Posterior cingulate gyrus (tissue), 11 donors: ENCODE measurements at regions not wholly inside any gene's neighbourhood (a gene's known extent, or its start where the extent isn't known, plus 50 kb on each side); places are given as distances from the start of the nearest gene placed in this dataset.
"Not testable (repeated sequence)": the region's sequence is repeated elsewhere in the genome, so short reads cannot be mapped to it uniquely, and the experiment has no call there.

Source experiments
- DNase-seq, 10 donors: peaks; one replicate each; pipeline versions ENCODE4 v3.0.0 to v3.0.0-alpha.2; 2020 to 2021; ENCODE audit warnings: mixed read lengths in 3 of 10
- intact Hi-C: fragments of 100-400 bp; cut with DNase I; formaldehyde crosslinking; loops from one replicate; pipeline ENCODE4 v1.15.1; 2023

DNA sequence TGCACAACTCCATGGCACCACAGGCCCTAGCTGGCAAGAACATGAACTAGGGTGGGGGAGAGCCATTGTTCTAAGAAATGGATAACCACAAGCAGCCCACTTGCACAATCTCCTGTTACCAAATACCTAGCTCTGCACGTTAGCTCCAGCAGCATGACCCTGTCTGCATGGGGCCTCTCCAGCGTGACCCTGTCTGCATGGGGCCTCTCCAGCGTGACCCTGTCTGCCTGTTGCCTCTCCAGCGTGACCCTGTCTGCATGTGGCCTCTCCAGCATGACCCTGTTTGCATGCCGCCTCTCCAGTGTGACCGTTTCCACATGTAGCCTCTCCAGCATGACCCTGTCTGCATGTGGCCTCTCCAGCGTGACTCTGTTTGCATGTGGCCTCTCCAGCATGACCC lies 356.7 kb downstream of the CNTNAP3B start:
- intact Hi-C loops: not testable (repeated sequence)
- DNase-seq: peak in 1 of 10 donors; percentile 52

DNA sequence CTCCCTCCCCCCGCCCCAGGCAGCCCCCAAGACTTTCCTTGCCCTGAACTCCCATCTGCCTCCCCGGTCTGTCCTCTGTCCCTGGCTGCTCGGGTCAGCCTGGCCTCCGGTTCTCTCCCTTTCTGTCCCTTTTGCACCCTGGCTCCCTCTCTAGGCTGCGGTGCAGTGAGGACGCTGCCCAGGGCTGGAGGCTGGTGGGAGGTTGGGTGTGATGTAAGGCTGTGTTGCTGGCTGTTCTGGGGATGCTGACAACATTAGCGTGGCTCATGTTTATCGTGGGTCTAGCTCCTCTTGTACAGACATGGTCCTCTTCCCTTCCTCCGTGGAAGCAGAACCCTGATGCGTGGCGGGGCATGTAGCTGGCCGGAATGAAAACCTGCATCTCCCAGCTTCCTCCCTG lies 357.5 kb downstream of the CNTNAP3B start:
- DNase-seq, intact Hi-C loops: not testable (repeated sequence)

DNA sequence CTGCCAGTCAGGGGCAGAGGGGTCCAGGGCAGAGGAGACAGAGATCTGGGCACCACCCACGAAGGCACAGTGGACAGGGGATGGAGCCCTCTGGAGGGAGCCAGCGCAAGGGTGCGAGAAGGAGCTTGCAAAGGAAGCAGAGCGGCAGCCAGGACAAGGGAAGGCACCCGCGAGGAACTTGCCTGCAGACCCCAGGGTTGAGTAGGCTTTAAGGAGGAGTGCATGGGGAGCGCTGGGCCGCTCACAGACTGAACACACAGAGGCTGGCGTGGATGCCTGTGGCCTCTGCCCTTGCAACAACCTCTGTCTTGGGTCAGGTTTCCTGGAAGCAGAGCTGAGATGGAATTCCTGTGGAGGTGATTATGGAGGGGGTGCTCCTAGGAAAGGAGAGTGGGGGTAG lies 374.4 kb downstream of the CNTNAP3B start:
- intact Hi-C loops: not testable (repeated sequence)
- DNase-seq: peak in 2 of 10 donors; percentile 48 to 53

DNA sequence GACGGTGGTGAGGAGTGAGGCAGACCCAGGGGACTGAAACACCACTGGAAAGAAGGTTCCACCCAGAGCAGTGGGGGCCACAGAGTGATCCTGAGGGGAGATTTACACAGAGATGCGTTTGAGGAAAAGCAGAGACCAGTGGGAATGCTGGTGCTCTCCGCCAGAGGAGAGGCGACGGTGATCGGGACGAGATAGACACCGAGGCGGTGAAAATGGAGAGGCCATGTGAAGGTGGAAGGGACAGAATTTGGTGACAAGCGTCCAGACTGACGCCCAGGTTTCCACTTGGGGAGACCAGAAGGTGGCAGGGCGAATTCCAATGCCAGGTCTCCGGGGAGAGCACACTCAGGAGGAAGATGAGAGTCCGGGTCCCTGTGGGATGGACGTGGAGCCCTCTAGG lies 374.8 kb downstream of the CNTNAP3B start:
- intact Hi-C loops: not testable (repeated sequence)
- peak in 2 of 10 donors; percentile 48 to 52 for DNase-seq

DNA sequence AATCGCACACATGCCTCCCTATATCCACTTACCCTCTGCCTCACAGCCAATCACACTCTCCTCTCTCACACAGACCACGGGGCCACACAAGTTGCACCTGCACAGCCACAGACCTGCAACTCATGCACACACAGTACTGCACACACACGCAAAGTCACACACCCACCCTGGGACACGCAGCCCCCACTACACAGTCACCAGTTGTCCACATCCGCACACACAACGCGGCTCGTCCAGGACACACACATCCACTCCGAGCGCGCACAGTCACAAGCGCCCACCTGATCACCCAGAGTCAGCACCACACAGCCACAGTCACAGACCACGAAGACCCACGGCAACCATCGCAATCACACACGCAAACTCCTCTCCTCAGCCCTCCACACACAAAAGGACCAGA lies 387.3 kb downstream of the CNTNAP3B start:
- DNase-seq: peak in 1 of 10 donors; percentile 24
- intact Hi-C loops: not testable (repeated sequence)

DNA sequence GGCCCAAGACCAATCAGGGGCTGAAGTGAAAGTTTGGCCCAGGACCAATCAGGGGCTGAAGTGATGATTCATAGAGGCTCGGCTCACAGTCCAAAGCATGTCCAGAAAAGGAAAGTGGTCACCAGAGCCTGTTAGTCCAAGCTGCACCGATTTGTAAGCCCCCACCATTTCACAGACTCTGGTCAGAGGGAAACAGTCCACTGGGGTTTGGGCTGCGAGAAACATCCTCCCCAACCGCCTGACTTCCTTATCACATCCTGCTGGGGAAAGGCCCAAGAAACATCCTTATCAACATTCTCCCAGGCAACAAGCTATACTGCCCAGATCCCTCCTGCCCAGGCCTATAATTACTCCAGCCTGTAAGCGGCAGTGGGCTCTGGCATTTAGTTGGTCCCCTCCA lies 388.1 kb downstream of the CNTNAP3B start:
- intact Hi-C loops: not testable (repeated sequence)
- DNase-seq: peak in 3 of 10 donors; percentile 15 to 49 (median 32)

DNA sequence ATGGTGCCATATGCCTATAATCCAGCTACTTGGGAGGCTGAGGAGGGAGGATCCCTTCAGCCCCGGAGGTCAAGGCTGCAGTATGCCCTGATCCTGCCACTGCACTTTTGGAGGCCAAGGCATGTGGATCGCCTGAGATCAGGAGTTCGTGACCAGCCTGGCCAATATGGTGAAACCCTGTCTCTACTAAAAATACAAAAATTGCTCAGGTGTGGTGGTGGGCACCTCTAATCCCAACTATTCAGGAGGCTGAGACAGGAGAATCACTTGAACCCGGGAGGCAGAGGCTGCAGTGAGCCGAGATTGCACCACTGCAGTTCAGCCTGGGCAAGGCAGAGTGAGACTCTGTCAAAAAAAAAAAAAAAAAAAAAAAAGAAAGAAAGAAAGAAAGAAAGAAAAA lies 390.5 kb downstream of the CNTNAP3B start:
- intact Hi-C loops: not testable (repeated sequence)
- peak in 2 of 10 donors; percentile 52 to 55 for DNase-seq

DNA sequence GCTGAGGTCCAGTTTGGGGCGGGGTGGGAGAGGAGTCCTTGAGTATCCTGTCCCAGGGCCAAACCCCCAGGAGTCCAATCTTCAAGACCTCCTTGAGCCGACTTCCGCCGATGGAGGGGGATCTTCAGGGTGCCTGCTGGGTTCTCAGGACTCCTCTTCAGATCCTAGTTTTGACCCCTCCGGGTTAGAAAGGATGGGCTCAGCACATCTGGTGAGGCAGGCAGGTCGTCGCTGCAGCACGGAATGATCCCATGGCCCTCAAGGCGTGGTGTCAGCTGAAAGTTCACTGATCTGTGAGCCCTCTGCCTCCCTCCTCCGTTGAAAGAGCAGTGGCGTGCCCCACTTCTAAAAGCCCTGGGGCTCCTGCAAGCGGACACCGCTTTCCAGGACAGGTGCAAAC lies 430.0 kb downstream of the CNTNAP3B start:
- intact Hi-C loops: not testable (repeated sequence)
- DNase-seq: peak in 2 of 10 donors; percentile 25 to 84

DNA sequence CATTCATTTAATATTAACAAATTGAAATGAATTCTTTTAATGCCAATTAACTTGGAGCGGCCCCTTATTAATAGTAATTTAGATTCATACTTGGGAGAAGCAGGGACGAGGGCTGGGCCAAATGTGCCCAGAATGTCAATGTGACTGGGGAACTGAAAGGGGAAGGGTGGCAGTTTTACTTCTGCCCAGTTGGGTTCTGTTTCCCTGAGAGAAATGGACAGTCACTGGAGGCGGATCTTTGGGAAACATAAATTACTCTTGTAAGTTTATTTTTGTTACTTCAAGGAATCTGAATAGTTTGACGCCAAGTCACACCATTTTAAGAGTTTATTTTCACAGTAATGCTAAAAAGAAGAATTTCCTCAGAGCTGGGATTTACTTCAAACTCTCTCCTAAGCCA lies 432.1 kb downstream of the CNTNAP3B start:
- intact Hi-C loops, DNase-seq: not testable (repeated sequence)

DNA sequence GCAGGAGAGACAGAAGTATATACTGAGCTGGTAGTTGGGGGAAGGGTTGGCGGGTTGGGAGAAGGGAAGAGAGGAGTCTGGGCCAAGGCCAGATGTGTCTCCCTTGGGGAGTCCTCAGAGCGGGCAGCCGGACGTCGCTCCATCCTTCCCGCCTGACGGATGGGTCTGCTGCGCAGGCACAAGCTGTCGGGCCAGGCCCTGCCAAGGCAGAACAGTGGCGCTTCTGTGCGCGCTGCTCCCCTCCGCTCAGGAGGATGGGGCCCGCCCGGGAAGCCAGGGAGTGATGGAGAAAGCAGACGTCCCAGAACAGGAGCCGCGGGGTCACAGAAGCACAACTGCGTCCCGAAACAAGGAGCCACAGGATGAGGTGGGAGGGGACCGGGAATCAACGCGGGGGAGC lies 449.9 kb downstream of the CNTNAP3B start:
- peak in 3 of 10 donors; percentile 16 to 62 (median 50) for DNase-seq

DNA sequence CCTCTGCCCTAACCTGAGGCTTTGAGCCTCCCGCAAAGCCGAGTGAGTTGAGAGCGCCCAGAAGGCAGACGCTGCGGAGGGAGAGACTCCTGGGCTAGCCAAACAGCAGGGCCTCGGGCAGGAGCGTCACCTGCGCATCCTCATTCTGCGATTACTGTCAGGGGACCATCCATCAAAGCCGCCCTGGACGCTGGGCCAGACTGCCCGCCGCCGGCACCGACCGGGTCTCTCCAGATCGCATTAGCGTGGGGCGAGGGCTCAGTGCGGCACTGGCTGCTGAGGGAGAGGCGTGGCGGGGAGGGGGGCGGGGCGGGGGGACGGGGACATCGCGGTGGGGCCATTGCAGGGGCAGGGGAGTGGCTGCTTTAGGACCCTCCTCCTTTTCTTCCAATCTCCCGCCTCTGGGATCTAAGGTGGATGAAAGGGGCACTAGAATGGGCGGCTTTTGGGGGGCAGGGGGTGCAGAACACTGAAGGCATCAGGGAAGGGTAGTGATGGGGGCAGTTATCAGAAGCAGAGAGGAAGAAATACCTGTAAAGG lies 465.7 kb downstream of the CNTNAP3B start:
- DNase-seq: peak in 2 of 10 donors; percentile 57 to 77
- intact Hi-C loops: not testable (repeated sequence)

More for the DNA sequence above, 449.9 kb downstream of the CNTNAP3B start:
- intact Hi-C loops: not testable (repeated sequence)

DNA sequence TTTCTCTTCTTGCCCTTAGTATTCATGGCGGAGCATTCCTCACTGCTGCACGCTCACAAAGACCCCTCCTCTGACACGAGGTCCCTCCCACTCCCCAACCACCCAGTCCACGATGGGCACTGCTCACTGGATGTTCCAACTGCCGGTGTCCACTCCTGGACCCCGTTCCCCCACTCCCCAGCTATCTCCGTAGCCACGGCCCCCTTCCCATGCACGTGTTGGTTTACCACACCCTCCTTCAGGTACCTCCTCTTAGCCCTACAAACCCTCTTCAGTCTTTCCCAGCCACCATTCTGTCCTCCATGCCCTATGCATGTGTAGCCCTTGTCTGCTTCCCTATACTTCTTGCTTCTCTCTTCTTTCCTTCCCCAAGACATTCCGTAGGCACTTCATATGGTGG lies 469.6 kb upstream of the ZNG1F start:
- DNase-seq: peak in 1 of 10 donors; percentile 64
- intact Hi-C loops: not testable (repeated sequence)

DNA sequence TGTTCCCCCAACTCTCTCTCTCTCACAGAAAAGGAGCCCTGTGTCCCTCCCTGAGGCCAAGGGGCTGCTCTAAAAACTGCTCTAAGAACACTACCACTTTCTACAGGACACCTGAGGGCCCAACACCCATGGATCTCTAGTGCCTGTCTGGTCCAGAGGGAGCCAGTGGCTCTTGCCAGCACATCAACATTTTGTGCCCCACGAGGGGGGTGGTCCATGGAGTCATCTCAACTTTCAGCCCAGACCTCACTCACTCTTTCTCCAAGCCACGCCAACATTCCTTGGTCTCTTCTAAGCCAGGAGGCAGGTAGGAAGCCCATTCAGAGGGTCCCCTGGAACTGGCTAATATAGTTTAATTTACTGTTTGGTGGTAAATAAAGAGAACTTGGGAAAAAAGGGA lies 469.0 kb upstream of the ZNG1F start:
- DNase-seq: peak in 1 of 10 donors; percentile 55
- intact Hi-C loops: not testable (repeated sequence)

DNA sequence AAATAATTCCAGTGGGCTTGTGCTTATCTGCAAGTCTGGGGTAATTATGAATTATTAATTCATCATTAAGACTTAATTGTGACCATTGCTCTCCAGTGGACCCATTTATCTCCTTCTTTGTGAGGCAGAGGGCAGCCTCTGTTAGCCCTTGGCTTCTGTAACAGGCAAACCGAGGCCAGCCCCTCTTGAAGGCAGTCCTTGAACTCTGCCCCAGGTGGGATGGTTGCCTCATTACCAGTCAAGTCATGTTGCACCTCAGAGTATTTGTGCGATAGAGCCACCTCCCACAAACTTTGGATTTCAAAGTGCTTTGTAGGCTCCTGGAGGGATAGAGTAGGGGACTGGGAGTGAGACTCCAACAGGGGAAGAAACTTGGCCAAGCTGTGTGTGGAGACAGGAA lies 468.0 kb upstream of the ZNG1F start:
- DNase-seq: peak in 1 of 10 donors; percentile 62
- intact Hi-C loops: not testable (repeated sequence)

DNA sequence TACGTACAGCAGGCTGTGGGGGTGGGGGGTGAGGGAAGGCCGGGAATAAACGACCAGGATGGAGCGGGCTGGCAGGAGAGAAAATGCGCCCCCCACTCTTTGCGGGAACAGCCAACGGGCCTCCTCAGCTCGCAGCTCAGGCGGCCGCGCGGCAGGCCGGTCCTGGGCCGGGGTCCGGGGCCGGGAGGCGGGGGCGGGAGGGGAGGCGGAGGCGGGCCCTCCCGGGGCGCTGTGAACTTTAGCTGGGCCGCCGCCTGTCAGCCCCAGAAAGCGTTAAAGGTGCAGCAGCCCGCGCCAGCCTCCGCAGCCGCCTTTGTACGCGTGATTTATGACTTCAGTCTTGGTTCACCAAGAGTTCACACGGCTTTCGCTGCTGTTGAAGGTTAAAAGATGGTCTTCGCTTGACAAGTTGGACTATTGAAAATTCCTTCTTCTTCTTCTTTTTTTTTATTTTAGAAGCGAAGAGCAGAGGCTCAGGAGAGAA lies 466.0 kb upstream of the ZNG1F start:
- DNase-seq: peak in 3 of 10 donors; percentile 80 to 86 (median 81)
- intact Hi-C loops: not testable (repeated sequence)

DNA sequence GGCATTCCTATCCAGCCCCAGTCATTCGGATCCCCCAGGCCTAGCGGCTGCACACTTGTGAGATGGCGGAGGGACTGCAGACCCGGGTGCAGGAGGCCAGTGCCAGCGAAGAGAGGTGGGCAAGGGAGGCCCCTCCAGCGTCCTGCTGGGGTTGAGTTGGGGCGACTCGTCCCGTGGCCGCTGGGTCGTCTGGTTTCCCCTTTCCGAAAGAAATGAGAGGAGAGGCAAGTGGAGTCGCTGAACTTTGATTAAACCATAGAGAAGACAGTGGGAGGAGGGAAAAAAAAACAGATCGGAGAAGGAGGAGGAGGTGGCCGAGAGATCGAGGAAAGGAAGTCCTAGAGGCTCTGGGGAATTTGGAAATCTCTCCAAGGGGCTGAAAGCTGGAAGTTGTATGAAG lies 465.2 kb upstream of the ZNG1F start:
- peak in 3 of 10 donors; percentile 67 to 84 (median 82) for DNase-seq
- intact Hi-C loops: not testable (repeated sequence)

DNA sequence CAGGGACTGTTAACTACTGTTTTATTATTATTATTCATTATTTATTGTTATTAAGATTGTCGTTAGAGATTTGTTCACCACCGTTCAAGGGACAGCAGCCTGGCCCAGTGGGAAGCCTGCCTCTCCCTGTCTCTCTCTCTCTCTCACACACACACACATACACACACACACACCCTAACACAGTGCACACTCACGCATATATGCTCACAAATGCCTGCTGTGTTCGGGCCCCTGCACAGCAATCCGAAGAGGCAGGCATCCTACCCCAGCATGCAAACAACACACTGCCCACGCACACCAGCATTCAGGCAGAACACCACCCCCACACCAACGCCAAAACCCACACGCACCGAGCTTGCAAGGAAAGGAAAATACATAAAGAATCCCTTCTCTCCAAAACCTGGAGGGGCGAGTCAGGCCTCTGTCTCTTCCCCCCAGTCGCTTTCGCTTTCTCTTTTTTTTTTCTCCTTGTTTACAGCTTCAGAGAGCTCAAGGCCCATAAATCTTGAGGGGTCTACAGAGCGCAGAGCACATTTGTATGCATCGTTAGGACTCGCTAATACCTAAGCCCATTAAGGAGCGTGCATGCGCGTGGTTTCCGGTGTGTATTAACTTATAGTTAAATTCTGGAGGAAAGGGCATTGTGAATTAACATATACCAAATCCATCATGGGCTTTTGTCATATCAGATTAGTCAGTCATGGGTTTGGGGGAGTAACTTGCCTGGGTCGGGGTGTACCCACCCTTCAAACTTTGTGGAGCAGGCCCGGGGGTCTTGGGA lies 464.6 kb upstream of the ZNG1F start:
- intact Hi-C loops: not testable (repeated sequence)
- DNase-seq: peak in 1 of 10 donors; percentile 83

DNA sequence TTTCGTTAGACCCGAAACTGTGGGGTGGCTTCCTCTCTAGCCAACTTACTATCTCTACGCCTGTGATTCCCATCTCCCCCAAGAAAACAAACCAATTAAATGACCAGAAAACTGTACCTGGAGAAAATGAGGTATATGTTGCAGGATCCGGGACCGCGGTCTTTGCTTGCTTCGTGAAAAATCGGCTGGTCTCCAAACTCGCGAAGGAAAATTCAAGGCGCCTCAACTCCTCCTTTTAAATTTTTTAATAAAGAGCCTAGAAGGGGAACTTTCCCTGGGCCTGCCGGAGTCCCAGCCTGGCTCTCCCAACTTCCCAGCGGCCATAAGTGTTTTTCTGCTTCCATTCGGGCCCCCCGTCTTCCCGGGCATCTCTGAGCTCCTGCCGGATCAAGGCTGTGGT lies 463.7 kb upstream of the ZNG1F start:
- peak in 1 of 10 donors; percentile 56 for DNase-seq
- intact Hi-C loops: not testable (repeated sequence)

DNA sequence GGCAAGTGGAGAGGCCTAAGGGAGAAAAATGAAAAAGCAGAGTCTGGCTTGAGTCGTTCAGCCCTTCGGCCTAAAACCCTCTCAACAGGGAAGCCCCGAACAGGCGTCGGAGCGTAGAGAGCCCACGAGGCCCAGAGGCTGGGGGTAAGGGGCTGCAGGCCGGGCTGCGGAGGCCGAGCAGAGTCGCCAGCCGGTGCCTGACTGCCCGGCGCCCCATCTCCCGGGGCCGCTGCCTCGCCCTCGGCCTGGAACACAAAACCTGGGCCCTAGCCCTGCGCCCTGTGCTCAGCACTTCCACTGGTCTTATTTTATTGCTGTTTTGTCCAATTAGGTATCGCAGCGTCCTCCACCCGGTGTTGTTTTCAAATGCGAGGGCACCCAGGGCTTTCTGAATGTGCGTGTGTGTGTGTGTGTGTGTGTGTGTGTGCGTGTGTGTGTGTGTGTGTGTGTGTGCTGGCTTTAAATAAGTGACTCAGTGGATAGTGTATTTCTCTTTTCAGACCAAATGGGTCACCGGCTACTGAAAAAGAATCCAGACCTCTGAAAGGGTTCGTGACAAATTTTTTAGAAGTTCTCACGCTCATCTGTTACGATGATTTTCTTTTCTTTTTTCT lies 463.1 kb upstream of the ZNG1F start:
- DNase-seq, intact Hi-C loops: not testable (repeated sequence)

DNA sequence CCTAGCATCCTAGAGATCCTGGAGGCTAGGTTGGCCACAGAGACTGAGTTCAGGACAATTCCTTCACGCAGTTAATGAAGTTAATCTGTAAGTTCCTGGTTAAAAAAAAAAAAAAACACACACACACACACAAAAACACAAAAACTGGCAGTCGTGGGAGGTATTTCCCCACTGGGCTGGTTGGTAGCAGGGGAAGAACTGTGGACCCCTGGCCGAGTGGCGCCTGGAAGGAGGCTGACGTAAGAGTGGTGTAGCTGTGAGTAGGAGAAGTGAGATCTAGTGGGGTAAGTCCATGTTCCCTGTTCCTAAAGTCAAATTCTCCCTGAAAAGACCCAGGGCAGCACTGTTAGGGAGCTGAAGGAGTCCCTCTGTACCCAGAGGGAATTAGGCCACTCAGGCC lies 461.0 kb upstream of the ZNG1F start:
- DNase-seq, intact Hi-C loops: not testable (repeated sequence)

DNA sequence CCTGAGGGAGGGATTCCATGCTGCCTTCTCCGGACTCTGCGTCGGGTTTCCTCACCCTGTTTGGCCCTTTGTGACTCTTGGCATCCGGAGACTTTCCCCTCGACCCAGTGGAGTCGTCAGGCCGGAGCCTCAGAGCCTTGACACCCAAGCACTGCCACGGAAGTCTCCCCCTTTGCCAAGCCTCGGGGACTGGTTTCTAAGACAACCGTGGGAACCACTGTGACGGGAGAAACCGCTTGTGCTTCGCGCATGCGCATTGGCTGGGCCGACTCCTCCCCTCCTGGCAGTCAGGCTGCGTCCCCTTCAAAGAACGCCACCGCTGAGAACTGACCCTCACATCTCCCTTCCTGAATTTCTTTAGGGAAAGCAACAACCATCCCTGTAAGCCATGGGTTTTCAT lies 459.4 kb upstream of the ZNG1F start:
- intact Hi-C loops: not testable (repeated sequence)
- peak in 4 of 10 donors; percentile 28 to 77 (median 34) for DNase-seq
